GM12801 (cell line): ENCODE measurements at regions not wholly inside any gene's neighbourhood (a gene's known extent, or its start where the extent isn't known, plus 50 kb on each side); places are given as distances from the start of the nearest gene placed in this dataset.

ENCODE experiments used
- TF ChIP-seq, protein P1 (sequence below): IDR thresholded peaks from one replicate; pipeline ENCODE4 v1.5.1; 2011; ENCODE audit warnings: control low read depth; ENCODE audit not compliant: insufficient read length; ENCODE audit errors: extremely low read depth

DNA sequence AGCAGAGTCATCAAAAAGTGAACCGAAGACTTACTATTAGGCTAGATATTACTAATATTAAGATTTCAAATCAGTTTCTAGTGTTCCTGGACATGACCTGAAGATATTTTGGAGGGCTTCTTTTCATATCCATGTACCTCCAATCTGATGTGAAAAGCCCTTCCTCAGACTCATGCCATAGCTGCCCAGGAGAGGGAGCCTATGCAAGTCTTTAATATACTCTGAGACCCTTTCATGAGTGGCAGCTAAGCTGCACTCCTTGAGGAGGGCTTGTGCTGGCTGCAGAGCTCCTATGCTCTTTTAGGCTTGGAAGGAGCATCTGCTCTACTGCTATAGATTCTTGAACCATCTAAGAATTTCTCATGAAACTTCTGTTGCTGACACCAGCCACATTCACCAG, 715.3 kb downstream of the OLFM4 start:
- TF ChIP-seq, protein P1, sequence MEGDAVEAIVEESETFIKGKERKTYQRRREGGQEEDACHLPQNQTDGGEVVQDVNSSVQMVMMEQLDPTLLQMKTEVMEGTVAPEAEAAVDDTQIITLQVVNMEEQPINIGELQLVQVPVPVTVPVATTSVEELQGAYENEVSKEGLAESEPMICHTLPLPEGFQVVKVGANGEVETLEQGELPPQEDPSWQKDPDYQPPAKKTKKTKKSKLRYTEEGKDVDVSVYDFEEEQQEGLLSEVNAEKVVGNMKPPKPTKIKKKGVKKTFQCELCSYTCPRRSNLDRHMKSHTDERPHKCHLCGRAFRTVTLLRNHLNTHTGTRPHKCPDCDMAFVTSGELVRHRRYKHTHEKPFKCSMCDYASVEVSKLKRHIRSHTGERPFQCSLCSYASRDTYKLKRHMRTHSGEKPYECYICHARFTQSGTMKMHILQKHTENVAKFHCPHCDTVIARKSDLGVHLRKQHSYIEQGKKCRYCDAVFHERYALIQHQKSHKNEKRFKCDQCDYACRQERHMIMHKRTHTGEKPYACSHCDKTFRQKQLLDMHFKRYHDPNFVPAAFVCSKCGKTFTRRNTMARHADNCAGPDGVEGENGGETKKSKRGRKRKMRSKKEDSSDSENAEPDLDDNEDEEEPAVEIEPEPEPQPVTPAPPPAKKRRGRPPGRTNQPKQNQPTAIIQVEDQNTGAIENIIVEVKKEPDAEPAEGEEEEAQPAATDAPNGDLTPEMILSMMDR = no peak

DNA sequence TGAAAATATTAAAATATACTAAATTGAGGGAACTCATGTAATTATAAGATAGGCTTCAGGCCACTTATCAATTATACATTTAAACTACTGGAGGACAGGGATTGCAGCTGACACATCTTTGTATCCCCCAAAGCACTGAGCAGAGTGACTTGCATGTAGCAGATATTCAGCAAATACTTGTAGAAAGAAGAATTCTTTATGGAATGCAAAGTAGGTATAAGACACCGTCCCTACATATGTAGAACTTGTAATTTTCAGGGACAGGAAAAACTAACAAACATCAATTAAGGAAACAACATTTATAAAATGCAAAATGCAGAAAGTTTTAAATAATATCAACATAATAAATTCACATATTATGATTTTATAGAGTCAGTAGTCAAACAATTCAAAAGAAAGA, 719.2 kb downstream of the OLFM4 start:
- TF ChIP-seq, protein P1 = no peak

GRCh38 chr13:53749306-53749705, 720.7 kb downstream of the OLFM4 start:
- TF ChIP-seq, protein P1 = no peak

DNA sequence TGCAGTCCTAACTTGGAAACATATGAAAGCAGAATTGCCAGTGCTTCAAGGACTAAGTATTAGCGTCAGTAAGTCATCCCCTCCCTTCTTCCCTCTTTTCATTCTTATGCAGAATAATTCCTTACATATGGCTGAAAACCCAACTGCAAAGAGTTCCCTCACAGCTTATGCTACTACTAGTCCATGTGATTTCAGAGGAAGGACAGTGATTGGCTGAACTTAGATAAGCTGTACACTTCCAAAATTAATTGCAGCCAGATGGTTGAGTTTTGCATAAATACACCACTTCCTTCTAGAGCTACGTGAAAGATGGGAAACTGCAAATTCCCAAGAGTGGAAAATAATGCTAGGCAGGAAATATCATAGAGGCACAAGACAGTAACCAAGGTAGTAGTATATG, 730.4 kb downstream of the OLFM4 start:
- TF ChIP-seq, protein P1 = no peak

DNA sequence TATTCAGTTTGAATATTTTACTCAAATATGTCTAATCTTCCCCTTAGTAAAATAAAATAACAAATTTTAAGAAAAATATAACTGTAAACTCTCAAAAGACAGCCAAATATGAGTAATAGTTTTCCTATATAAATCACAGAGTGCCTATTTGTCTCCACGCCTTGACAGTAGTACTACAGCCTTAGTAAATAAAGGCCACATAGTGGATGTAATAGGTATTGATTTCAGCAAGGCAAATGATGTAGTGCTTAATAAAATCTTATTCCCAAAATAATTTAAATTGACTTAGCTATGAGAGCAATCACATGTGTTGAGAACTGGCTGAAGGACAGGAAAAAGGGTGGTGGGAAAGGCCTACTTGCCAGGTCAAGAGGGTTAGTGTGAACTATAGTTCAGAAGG, 747.2 kb downstream of the OLFM4 start:
- TF ChIP-seq, protein P1 = no peak

- TF ChIP-seq, protein P1 = no peak
These were observed 750.3 kb downstream of the OLFM4 start for GRCh38 chr13:53778937-53779336.

DNA sequence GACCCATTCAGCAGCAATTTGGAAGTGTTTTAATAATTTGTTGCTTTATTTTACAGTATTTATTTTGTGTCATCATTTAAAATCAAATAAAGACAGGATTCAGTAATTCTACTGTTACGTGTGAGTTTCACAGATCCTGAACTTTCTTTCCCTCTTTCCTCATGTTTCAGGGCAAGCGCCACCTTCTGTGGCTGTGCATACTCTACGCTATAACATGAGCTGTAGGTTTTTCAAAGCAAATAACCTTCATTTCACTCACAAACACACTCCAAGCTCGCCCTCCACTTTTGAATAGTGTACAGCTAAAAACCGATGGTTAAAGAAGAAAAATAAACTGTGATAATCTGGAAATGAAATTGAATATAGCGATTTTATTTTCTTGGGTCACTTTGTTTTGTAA, 753.3 kb downstream of the OLFM4 start:
- TF ChIP-seq, protein P1 = no peak

DNA sequence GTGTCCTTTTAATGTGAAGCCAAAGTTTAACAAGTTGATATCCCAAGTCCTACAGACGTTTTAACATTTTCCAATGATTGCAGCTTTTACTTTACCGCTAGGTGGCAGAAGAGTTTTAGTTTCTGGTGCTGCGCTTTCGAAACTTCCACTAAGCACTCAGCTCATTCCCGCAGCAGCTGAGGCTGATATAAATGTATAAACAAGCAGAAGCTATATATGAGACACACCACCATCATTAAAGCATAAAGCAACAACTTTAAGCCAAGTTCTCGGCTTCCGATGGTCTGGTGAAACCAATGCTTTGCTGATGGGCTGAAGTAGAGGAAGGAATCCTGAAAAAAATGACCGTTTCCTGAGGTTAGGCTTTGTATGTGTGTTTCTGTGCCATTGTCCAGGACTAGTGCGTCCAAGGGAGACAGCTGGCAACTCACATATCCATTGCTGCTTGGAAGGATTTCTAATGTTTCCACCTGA, 753.9 kb downstream of the OLFM4 start:
- TF ChIP-seq, protein P1 = no peak
